Endothelial cell of umbilical vein (primary cell): ENCODE measurements at regions not wholly inside any gene's neighbourhood (a gene's known extent, or its start where the extent isn't known, plus 50 kb on each side); places are given as distances from the start of the nearest gene placed in this dataset.

ENCODE experiments used
- BruUV-seq: library from RNA; stranded (reverse); fragments of 400-500 nt; replicated peaks from 2 replicates; lab custom pipeline; 2021; lab: Mats Ljungman, UMichigan
- CTCF ChIA-PET: fragments of 300-600, 350-600 bp; sonication (Branson Sonifier 250); formaldehyde crosslinking; loops from one replicate; lab custom pipeline; 2021; ENCODE audit warnings: antibody characterized with exemption, inconsistent platforms; lab: Charles Lee
- POLR2A ChIA-PET: fragments of 300-600, 350-600 bp; sonication (Branson Sonifier 250); formaldehyde crosslinking; loops from one replicate; lab custom pipeline; 2021; ENCODE audit warnings: antibody characterized with exemption, inconsistent platforms; lab: Charles Lee
- DNase-seq: peaks from one replicate; pipeline ENCODE4 v3.0.0-alpha.2; 2011; ENCODE audit warnings: low read depth, low spot score
- FAIRE-seq: peaks from 2 replicates; lab custom pipeline; 2011; peaks lifted over from hg19 to GRCh38; lab: Jason Lieb, UNC
- H2AFZ ChIP-seq: 2 replicates; pipeline ENCODE4 v1.6.0; 2012; ENCODE audit warnings: low read depth, low read length, control low read depth, inconsistent platforms
- H3K27ac ChIP-seq: 2 replicates; pipeline ENCODE4 v1.5.1; 2011; ENCODE audit warnings: low read depth, mild to moderate bottlenecking, control low read depth, low read length, moderate library complexity; ENCODE audit not compliant: insufficient read depth
- H3K27me3 ChIP-seq, 2 experiments: 2 replicates each; pipeline versions ENCODE4 v1.6.0 to v1.6.1; 2011; ENCODE audit warnings: low read length in 2 of 2, mixed read lengths in 1 of 2; ENCODE audit not compliant: control insufficient read depth in 2 of 2, insufficient read depth in 2 of 2
- H3K36me3 ChIP-seq, 2 experiments: 2 replicates in 1 of 2; 3 replicates in 1 of 2; pipeline ENCODE4 v1.5.1; 2011; ENCODE audit warnings: low read length in 2 of 2, mild to moderate bottlenecking in 1 of 2, moderate library complexity in 1 of 2; ENCODE audit not compliant: control insufficient read depth in 2 of 2, insufficient read depth in 2 of 2; ENCODE audit errors: extremely low read depth in 1 of 2
- H3K4me1 ChIP-seq: 3 replicates; pipeline ENCODE4 v1.5.1; 2011; ENCODE audit warnings: mild to moderate bottlenecking, low read length; ENCODE audit not compliant: control insufficient read depth, insufficient read depth; ENCODE audit errors: extremely low read depth
- H3K4me2 ChIP-seq: 2 replicates; pipeline ENCODE4 v1.6.1; 2011; ENCODE audit warnings: low read length, control low read depth, mixed read lengths; ENCODE audit not compliant: insufficient read depth
- H3K4me3 ChIP-seq, 3 experiments: fragments of 200-600 bp in 1 of 3; sonication (generic), shearing (Covaris generic) in 1 of 3; replicated peaks in 1 of 3; 2 replicates each; pipeline ENCODE4 v1.5.1; 2011 to 2016; ENCODE audit warnings: control low read depth in 3 of 3, low read length in 3 of 3, mild to moderate bottlenecking in 2 of 3, inconsistent platforms in 1 of 3, low read depth in 1 of 3, moderate library complexity in 1 of 3; ENCODE audit not compliant: insufficient read depth in 1 of 3
- H3K79me2 ChIP-seq: 2 replicates; pipeline ENCODE4 v1.6.0; 2012; ENCODE audit warnings: low read length, inconsistent platforms; ENCODE audit not compliant: control insufficient read depth, insufficient read depth
- H3K9ac ChIP-seq: replicated peaks from 2 replicates; pipeline ENCODE3; 2011; ENCODE audit warnings: low read length, control low read depth; ENCODE audit not compliant: insufficient read depth; ENCODE audit errors: extremely low read depth
- H3K9me1 ChIP-seq: replicated peaks from 3 replicates; pipeline ENCODE4 v1.6.0; 2011; ENCODE audit warnings: mild to moderate bottlenecking, low read length; ENCODE audit not compliant: control insufficient read depth, insufficient read depth; ENCODE audit errors: extremely low read depth
- H3K9me3 ChIP-seq: replicated peaks from 2 replicates; pipeline ENCODE4 v1.5.1; 2012; ENCODE audit warnings: low read length, inconsistent platforms; ENCODE audit not compliant: control insufficient read depth, insufficient read depth
- H4K20me1 ChIP-seq: replicated peaks from 2 replicates; pipeline ENCODE3; 2011; ENCODE audit warnings: mild to moderate bottlenecking, low read length; ENCODE audit not compliant: control insufficient read depth, insufficient read depth; ENCODE audit errors: extremely low read depth
- EZH2 ChIP-seq: IDR thresholded peaks from 2 replicates; pipeline ENCODE4 v1.6.1; 2012; ENCODE audit warnings: borderline replicate concordance, low read depth, mild to moderate bottlenecking, moderate library complexity, low read length, inconsistent platforms; ENCODE audit not compliant: severe bottlenecking
- FOS ChIP-seq: IDR thresholded peaks from 2 replicates; pipeline ENCODE4 v1.6.1; 2011; ENCODE audit warnings: mild to moderate bottlenecking, low read length, moderate library complexity, borderline replicate concordance; ENCODE audit not compliant: insufficient read depth
- GATA2 ChIP-seq: IDR thresholded peaks from 2 replicates; pipeline ENCODE4 v1.7.0; 2011; ENCODE audit warnings: low read depth, mild to moderate bottlenecking, moderate library complexity, mixed read lengths, low read length; ENCODE audit not compliant: insufficient read length, insufficient read depth
- JUN ChIP-seq: IDR thresholded peaks from 2 replicates; pipeline ENCODE4 v1.6.1; 2011; ENCODE audit warnings: borderline replicate concordance, low read depth; ENCODE audit not compliant: insufficient read length, insufficient read depth
- MYC ChIP-seq: IDR thresholded peaks from one replicate; pipeline ENCODE4 v1.6.1; 2011; ENCODE audit warnings: mild to moderate bottlenecking, low read depth, low read length
- POLR2A ChIP-seq: IDR thresholded peaks from 2 replicates; pipeline ENCODE4 v1.6.1; 2012; ENCODE audit warnings: low read depth, mild to moderate bottlenecking, control low read depth, low read length
- POLR2AphosphoS5 ChIP-seq: IDR thresholded peaks from 2 replicates; pipeline ENCODE4 v1.6.1; 2012; ENCODE audit warnings: low read depth, mild to moderate bottlenecking, control low read depth, low read length, moderate library complexity; ENCODE audit not compliant: insufficient read depth
- dilution Hi-C: fragments of 300-500 bp; cut with MboI; formaldehyde crosslinking; loops from one replicate; pipeline ENCODE4 v1.15.0; 2019; ENCODE audit warnings: low sequenced_read_pairs; ENCODE audit not compliant: extremely low pct_ligation_motif_present
- intact Hi-C: fragments of 100-400 bp; cut with micrococcal nuclease; formaldehyde crosslinking; loops from one replicate; pipeline ENCODE4 v1.10.0; 2022
- TF ChIP-seq, protein P1 (sequence below): IDR thresholded peaks from 2 replicates; pipeline ENCODE4 v1.6.1; 2011; ENCODE audit not compliant: insufficient read depth, insufficient read length
- TF ChIP-seq, protein P2 (sequence below), 2 donors: IDR thresholded peaks; 1 replicate in 1 of 2; 2 replicates in 1 of 2; pipeline ENCODE4 v1.5.1; 2011; ENCODE audit warnings: low read length in 2 of 2, mild to moderate bottlenecking in 2 of 2, moderate library complexity in 2 of 2, control low read depth in 1 of 2, inconsistent platforms in 1 of 2, low read depth in 1 of 2; ENCODE audit not compliant: insufficient read depth in 1 of 2; ENCODE audit errors: extremely low read depth in 1 of 2

DNA sequence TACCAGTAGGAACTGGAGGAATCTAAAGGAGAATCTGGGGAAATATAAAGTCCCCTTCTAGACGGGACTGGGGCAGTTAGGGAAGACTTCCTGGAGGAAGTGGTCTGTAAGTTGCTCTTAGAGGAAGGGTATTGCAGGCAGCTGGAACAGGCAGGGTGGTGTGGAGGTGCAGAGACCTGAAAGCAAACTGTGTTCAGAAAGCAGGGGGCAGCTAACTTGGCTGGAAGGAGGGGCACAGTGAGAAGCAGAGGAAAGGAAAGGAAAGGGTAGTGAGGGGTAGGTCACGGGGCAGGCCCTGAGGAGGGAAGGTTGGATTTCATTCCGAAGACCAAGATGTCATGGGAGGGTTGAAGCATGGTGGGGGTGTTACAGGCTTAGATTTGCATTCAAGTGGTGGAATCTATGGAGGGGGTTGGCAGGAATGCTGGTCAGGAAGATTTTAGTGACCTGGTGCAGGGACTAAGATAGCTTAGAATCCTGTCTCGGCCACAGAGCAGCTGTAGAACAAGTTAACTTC lies 240.7 kb downstream of the FOXD2 start:
- BruUV-seq: no TSS peak
- Histone ChIP-seq H3K27ac (no peak overlapping the region), H3K4me2 (no peak overlapping the region), H3K4me3 (no peak overlapping the region), H3K27me3 (no peaks in the 10 kb centered on the region), H3K36me3 (no peaks in the 10 kb centered on the region), H3K9me3 (no peaks in the 10 kb centered on the region), H2AFZ (no peak overlapping the region), H4K20me1 (no peaks in the 10 kb centered on the region), H3K9me1 (no peaks in the 10 kb centered on the region), H3K79me2 (no peaks in the 10 kb centered on the region), H3K4me1 (no peaks in the 10 kb centered on the region), H3K9ac (no peak overlapping the region)
- DNase-seq (no peak), FAIRE-seq (no peak)
- TF ChIP-seq POLR2AphosphoS5: no peak
- dilution Hi-C loops (loop anchor here (25.0 kb wide), 1 partner anchor 216 kb away; no protein-coding TSS in a partner anchor), intact Hi-C loops (no loop called here)
- CTCF ChIA-PET: no interaction called here
- POLR2A ChIA-PET: no interaction called here

DNA sequence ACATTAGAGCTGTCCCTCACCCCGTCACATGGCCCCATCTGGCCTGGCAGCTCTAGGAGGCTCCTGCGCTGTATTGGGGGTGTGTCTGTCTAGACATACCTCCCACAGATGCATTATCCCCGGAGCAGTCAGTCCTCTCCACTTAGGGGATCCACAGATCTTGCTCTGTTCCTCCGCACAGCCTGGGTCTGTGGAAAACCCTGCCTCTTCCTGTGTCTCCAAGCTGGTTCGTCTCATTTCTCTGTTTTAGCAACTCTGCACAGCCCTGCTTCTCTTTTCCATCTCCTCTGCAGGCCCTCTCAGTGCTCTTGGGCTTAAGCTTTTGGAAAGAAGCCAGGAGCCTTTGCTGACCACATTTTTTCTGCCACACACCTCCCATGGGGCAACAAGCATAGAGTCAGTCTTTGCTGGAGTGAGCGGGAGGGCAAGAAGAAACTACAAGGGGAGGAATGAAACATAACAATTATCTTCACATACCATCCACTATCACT lies 241.5 kb downstream of the FOXD2 start:
- H3K9me1 ChIP-seq: no peaks in the 10 kb centered on the region
- H3K27me3 ChIP-seq: no peaks in the 10 kb centered on the region
- FAIRE-seq (no peak), DNase-seq (no peak)
- H3K4me2 ChIP-seq: no peak overlapping the region
- no peak overlapping the region for H3K9ac ChIP-seq
- H3K27ac ChIP-seq: no peak overlapping the region
- no TSS peak for BruUV-seq
- no peak overlapping the region for H3K4me3 ChIP-seq
- H3K79me2 ChIP-seq: no peaks in the 10 kb centered on the region
- TF ChIP-seq, protein P1, sequence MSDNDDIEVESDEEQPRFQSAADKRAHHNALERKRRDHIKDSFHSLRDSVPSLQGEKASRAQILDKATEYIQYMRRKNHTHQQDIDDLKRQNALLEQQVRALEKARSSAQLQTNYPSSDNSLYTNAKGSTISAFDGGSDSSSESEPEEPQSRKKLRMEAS: no peak
- TF ChIP-seq JUN: no peak
- no peak for TF ChIP-seq POLR2A
- TF ChIP-seq GATA2: no peak
- TF ChIP-seq, protein P2, sequence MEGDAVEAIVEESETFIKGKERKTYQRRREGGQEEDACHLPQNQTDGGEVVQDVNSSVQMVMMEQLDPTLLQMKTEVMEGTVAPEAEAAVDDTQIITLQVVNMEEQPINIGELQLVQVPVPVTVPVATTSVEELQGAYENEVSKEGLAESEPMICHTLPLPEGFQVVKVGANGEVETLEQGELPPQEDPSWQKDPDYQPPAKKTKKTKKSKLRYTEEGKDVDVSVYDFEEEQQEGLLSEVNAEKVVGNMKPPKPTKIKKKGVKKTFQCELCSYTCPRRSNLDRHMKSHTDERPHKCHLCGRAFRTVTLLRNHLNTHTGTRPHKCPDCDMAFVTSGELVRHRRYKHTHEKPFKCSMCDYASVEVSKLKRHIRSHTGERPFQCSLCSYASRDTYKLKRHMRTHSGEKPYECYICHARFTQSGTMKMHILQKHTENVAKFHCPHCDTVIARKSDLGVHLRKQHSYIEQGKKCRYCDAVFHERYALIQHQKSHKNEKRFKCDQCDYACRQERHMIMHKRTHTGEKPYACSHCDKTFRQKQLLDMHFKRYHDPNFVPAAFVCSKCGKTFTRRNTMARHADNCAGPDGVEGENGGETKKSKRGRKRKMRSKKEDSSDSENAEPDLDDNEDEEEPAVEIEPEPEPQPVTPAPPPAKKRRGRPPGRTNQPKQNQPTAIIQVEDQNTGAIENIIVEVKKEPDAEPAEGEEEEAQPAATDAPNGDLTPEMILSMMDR (IDR thresholded peaks at IDR 0.05; ENCODE audit: extremely low read depth in 1 of 2, insufficient read depth in 1 of 2, low read depth in 1 of 2, low read length in 2 of 2): no peak
- no peak for TF ChIP-seq FOS
- no peak for TF ChIP-seq MYC
- no peak for TF ChIP-seq EZH2
- intact Hi-C loops: no loop called here
- POLR2A ChIA-PET: no interaction called here
- no peaks in the 10 kb centered on the region for H3K36me3 ChIP-seq
- no peaks in the 10 kb centered on the region for H3K9me3 ChIP-seq
- H3K4me1 ChIP-seq: no peaks in the 10 kb centered on the region
- dilution Hi-C loops: loop anchor here (25.0 kb wide), 1 partner anchor 217 kb away; no protein-coding TSS in a partner anchor
- H2AFZ ChIP-seq: no peak overlapping the region
- no peaks in the 10 kb centered on the region for H4K20me1 ChIP-seq
- CTCF ChIA-PET: no interaction called here
